Kidney (tissue), 13 donors: ENCODE measurements at regions not wholly inside any gene's neighbourhood (a gene's known extent, or its start where the extent isn't known, plus 50 kb on each side); places are given as distances from the start of the nearest gene placed in this dataset.

Source experiments
- DNase-seq, 5 donors: peaks; one replicate each; pipeline ENCODE4 v3.0.0-alpha.2; 2013 to 2020
- FAIRE-seq: peaks from 2 replicates; lab custom pipeline; 2012; peaks lifted over from hg19 to GRCh38; lab: Jason Lieb, UNC
- H3K27ac ChIP-seq, 2 donors: one replicate each; pipeline ENCODE4 v1.7.0; 2013; ENCODE audit warnings: low read depth in 2 of 2, low read length in 2 of 2, inconsistent platforms in 1 of 2
- H3K27me3 ChIP-seq: one replicate; pipeline ENCODE4 v1.7.1; 2013; ENCODE audit warnings: low read length, inconsistent platforms; ENCODE audit not compliant: control insufficient read depth, insufficient read depth
- H3K36me3 ChIP-seq, 3 donors: one replicate each; pipeline versions ENCODE4 v1.7.0 to v1.7.1; 2013; ENCODE audit warnings: low read length in 3 of 3, control low read depth in 1 of 3, inconsistent platforms in 1 of 3; ENCODE audit not compliant: insufficient read depth in 3 of 3, control insufficient read depth in 2 of 3
- H3K4me1 ChIP-seq, 3 donors: one replicate each; pipeline versions ENCODE4 v1.7.0 to v1.7.1; 2013; ENCODE audit warnings: low read length in 3 of 3, inconsistent platforms in 1 of 3, low read depth in 1 of 3; ENCODE audit not compliant: control insufficient read depth in 2 of 3, insufficient read depth in 2 of 3
- H3K4me3 ChIP-seq, 3 donors: one replicate each; pipeline versions ENCODE4 v1.7.0 to v1.8.1; 2013; ENCODE audit warnings: low read length in 3 of 3, control low read depth in 1 of 3, inconsistent platforms in 1 of 3
- H3K9ac ChIP-seq, 3 donors: one replicate each; pipeline versions ENCODE4 v1.7.0 to v1.7.1; 2013; ENCODE audit warnings: low read length in 3 of 3, control low read depth in 1 of 3, inconsistent platforms in 1 of 3
- H3K9me3 ChIP-seq, 3 donors: one replicate each; pipeline versions ENCODE4 v1.7.0 to v1.7.1; 2013; ENCODE audit warnings: low read length in 3 of 3, control low read depth in 1 of 3, inconsistent platforms in 1 of 3; ENCODE audit not compliant: control insufficient read depth in 2 of 3, insufficient read depth in 1 of 3
- intact Hi-C: fragments of 100-400 bp; cut with DNase I; formaldehyde crosslinking; loops from one replicate; pipeline ENCODE4 v1.11.1; 2022
- TF ChIP-seq, protein P1 (sequence below): IDR thresholded peaks from 3 replicates; pipeline ENCODE4 v1.5.1; 2012; ENCODE audit warnings: mild to moderate bottlenecking, moderate library complexity, borderline replicate concordance; ENCODE audit not compliant: insufficient read depth; ENCODE audit errors: extremely low read depth
- donor health status: control.
- donor health status: control.
- donor health status: control.
- donor health status: control.
- donor health status: control.
- donor health status: DM: yes; HTN: yes; CAD: no.
- donor health status: Normal renal cell carcinoma (clear cell type).

DNA sequence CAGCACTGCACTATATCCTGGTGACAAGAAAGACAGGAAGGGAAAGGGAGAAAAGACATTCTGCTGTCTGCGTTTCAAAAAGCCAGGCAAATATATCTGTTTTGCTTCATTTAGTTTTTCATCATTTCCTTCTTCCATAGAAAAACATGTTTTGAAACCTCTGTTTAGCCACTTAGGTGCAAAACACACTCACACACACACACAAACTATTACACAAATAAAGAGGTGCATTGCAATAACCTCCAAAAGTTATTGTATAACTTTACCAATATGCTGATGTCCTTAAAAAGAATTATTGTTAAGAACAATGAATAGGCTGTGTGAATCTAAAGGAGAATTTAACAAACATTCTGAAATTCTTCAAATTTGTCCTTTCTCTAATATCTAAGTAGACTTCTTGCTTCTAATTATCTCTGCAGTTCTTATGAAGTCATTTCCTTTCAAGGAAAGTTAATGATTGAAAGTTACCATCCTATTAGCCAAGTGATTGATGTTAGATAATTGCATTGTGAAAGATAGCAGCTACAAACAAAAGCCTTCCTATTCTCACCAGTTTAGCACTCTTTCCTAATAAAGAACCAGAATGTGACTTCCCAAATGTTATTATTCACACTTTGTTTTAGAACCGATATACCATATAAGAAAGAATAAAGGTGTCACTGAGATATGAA, 516.7 kb downstream of the KCNJ3 start:
- H3K9ac ChIP-seq = no peak overlapping the region
- no peak overlapping the region for H3K4me3 ChIP-seq
- DNase-seq (no peak), FAIRE-seq (no peak)
- H3K4me1 ChIP-seq = no peaks in the 10 kb centered on the region
- H3K27me3 ChIP-seq = no peaks in the 10 kb centered on the region
- intact Hi-C loops = no loop called here
- TF ChIP-seq, protein P1, sequence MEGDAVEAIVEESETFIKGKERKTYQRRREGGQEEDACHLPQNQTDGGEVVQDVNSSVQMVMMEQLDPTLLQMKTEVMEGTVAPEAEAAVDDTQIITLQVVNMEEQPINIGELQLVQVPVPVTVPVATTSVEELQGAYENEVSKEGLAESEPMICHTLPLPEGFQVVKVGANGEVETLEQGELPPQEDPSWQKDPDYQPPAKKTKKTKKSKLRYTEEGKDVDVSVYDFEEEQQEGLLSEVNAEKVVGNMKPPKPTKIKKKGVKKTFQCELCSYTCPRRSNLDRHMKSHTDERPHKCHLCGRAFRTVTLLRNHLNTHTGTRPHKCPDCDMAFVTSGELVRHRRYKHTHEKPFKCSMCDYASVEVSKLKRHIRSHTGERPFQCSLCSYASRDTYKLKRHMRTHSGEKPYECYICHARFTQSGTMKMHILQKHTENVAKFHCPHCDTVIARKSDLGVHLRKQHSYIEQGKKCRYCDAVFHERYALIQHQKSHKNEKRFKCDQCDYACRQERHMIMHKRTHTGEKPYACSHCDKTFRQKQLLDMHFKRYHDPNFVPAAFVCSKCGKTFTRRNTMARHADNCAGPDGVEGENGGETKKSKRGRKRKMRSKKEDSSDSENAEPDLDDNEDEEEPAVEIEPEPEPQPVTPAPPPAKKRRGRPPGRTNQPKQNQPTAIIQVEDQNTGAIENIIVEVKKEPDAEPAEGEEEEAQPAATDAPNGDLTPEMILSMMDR = no peak
- no peaks in the 10 kb centered on the region for H3K9me3 ChIP-seq
- no peak overlapping the region for H3K27ac ChIP-seq
- H3K36me3 ChIP-seq = no peaks in the 10 kb centered on the region

DNA sequence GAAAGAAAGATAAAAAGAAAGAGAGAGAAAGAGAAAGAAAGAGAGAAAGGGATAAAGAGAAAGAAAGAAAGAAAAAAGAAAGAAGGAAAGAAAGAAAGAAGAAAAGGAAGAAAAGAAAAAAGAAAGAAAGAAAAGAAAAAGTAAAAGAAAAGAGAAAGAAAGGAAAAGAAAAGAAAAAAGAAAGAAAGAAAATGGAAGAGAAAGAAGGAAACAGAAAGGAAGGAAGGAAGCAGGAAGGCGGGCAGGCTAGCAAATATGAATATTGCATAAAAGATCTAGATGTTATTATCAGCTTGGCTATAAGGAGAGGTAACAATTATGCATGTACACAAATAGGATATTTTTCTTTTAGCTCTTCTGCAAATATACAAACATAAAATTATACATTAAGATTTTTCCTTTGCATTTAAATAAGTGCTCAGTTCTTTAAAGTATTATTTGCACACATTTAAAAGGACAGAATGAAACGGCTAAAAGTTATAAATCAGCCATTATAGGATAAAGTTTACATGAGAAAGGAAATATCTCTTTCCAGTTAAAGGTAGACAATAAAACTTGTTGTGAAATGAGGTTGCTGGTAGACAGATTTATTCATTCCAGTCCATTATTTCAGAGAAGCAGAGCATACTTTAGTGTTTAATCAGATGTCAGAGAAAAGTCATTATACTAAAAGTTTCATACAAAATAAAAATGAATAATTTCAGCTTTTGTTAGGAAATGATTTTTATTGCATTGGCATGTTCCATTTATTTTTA, 511.4 kb downstream of the KCNJ3 start:
- Histone ChIP-seq H3K4me3 (no peak overlapping the region), H3K36me3 (no peaks in the 10 kb centered on the region), H3K9ac (no peak overlapping the region), H3K9me3 (no peaks in the 10 kb centered on the region), H3K27me3 (no peaks in the 10 kb centered on the region), H3K4me1 (no peaks in the 10 kb centered on the region), H3K27ac (no peak overlapping the region)
- DNase-seq = peak in 2 of 5 donors; percentile 17 to 22
- no peak for FAIRE-seq
- intact Hi-C loops = no loop called here
- TF ChIP-seq, protein P1 = no peak

DNA sequence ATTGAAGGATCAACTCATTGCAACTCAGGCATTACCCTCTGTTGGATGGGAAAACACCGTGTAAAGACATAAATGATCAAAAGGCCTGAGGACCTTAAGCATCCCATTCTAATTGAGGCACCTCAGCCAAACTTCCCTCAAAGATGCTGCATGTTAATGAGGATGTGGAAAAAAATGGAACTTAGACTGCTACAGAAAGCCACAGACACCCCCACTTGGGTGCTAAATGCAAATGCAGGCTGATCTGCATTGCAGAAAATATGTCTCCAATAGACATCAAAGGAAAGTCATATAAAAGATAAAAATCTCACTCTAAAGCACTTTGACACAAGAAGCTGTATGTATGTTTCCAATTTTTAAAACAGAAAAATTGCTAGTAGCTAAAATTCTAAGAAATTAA, 504.7 kb downstream of the KCNJ3 start:
- TF ChIP-seq, protein P1 = no peak
- Histone ChIP-seq H3K36me3 (no peaks in the 10 kb centered on the region), H3K9me3 (no peaks in the 10 kb centered on the region), H3K27ac (no peak overlapping the region), H3K4me1 (no peaks in the 10 kb centered on the region), H3K27me3 (no peaks in the 10 kb centered on the region), H3K9ac (no peak overlapping the region), H3K4me3 (no peak overlapping the region)
- intact Hi-C loops = no loop called here
- DNase-seq = no peak
- FAIRE-seq = no peak
